ENCODE measurements at regions not wholly inside any gene's neighbourhood (a gene's known extent, or its start where the extent isn't known, plus 50 kb on each side); places are given as distances from the start of the nearest gene placed in this dataset.

DNA sequence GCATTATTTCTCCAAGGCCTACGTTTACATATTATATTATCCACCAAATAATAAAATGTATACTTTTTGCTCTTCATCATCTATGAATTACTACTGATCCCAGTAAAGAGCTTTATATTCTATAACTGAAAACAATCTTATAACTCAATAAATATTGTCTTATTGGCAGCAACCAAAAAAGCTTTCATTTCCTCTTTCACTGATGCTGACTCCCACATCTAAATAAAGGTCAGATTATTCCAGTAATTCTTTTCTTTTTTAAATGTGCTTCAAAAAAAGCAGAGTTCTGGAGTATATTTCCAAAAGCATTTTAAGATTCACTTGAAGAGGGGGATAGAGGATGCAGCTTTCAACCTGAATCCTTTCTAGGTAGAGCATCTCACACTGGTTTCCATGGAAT is 75.3 kb upstream of the NR4A3 start:
- no peak for TF ChIP-seq TAF1 (CRISPR knock-in tag; IDR thresholded peaks at IDR 0.05)
- no peak for TF ChIP-seq GATAD1 (CRISPR knock-in tag; IDR thresholded peaks at IDR 0.05)
- TF ChIP-seq MXI1 (IDR thresholded peaks at IDR 0.05; ENCODE audit: borderline replicate concordance, low read depth, low read length) = no peak
- no peak for TF ChIP-seq ZNF552 (CRISPR knock-in tag; IDR thresholded peaks at IDR 0.05; ENCODE audit: borderline replicate concordance)
- TF ChIP-seq ZNF747 (CRISPR knock-in tag; IDR thresholded peaks at IDR 0.05; ENCODE audit: borderline replicate concordance) = no peak
- TF ChIP-seq, protein P1, sequence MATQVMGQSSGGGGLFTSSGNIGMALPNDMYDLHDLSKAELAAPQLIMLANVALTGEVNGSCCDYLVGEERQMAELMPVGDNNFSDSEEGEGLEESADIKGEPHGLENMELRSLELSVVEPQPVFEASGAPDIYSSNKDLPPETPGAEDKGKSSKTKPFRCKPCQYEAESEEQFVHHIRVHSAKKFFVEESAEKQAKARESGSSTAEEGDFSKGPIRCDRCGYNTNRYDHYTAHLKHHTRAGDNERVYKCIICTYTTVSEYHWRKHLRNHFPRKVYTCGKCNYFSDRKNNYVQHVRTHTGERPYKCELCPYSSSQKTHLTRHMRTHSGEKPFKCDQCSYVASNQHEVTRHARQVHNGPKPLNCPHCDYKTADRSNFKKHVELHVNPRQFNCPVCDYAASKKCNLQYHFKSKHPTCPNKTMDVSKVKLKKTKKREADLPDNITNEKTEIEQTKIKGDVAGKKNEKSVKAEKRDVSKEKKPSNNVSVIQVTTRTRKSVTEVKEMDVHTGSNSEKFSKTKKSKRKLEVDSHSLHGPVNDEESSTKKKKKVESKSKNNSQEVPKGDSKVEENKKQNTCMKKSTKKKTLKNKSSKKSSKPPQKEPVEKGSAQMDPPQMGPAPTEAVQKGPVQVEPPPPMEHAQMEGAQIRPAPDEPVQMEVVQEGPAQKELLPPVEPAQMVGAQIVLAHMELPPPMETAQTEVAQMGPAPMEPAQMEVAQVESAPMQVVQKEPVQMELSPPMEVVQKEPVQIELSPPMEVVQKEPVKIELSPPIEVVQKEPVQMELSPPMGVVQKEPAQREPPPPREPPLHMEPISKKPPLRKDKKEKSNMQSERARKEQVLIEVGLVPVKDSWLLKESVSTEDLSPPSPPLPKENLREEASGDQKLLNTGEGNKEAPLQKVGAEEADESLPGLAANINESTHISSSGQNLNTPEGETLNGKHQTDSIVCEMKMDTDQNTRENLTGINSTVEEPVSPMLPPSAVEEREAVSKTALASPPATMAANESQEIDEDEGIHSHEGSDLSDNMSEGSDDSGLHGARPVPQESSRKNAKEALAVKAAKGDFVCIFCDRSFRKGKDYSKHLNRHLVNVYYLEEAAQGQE (IDR thresholded peaks at IDR 0.05; ENCODE audit: borderline replicate concordance in 1 of 2, low read depth in 1 of 2, low read length in 2 of 2) = no peak
- TF ChIP-seq EZH2 (conservative IDR thresholded peaks at IDR 0.05; ENCODE audit: low read depth, low read length) = no peak
- no peak for TF ChIP-seq SMC3 (IDR thresholded peaks at IDR 0.05; ENCODE audit: low read length)
- TF ChIP-seq ADNP (CRISPR knock-in tag; IDR thresholded peaks at IDR 0.05) = no peak
- TF ChIP-seq PRPF4 (IDR thresholded peaks at IDR 0.05; ENCODE audit: low read depth, low read length, poor library complexity, severe bottlenecking) = no peak
- no peak for TF ChIP-seq SIN3A (IDR thresholded peaks at IDR 0.05; ENCODE audit: borderline replicate concordance, low read depth, low read length)
- TF ChIP-seq MYPOP (CRISPR knock-in tag; IDR thresholded peaks at IDR 0.05) = no peak
